Right lobe of liver (tissue), 4 donors: ENCODE measurements at regions not wholly inside any gene's neighbourhood (a gene's known extent, or its start where the extent isn't known, plus 50 kb on each side); places are given as distances from the start of the nearest gene placed in this dataset.

Experiments used
- POLR2A ChIP-seq: fragments of 450-650 bp; IDR thresholded peaks from one replicate; pipeline ENCODE4 v1.6.1; 2017; ENCODE audit warnings: antibody characterized with exemption, mild to moderate bottlenecking
- TF ChIP-seq, protein P1 (sequence below), 4 donors: fragments of 200-600 bp in 3 of 4; fragments of 450-650 bp in 1 of 4; IDR thresholded peaks; one replicate each; pipeline versions ENCODE4 v1.5.1 to v1.8.0; 2016 to 2022; ENCODE audit warnings: antibody characterized with exemption in 4 of 4, mild to moderate bottlenecking in 2 of 4
- donor health status: DM: no; HTN: no; CAD: no.
- donor health status: DM: no; HTN: no; CAD: no.
- donor health status: DM: no; HTN: yes; CAD: no.

DNA sequence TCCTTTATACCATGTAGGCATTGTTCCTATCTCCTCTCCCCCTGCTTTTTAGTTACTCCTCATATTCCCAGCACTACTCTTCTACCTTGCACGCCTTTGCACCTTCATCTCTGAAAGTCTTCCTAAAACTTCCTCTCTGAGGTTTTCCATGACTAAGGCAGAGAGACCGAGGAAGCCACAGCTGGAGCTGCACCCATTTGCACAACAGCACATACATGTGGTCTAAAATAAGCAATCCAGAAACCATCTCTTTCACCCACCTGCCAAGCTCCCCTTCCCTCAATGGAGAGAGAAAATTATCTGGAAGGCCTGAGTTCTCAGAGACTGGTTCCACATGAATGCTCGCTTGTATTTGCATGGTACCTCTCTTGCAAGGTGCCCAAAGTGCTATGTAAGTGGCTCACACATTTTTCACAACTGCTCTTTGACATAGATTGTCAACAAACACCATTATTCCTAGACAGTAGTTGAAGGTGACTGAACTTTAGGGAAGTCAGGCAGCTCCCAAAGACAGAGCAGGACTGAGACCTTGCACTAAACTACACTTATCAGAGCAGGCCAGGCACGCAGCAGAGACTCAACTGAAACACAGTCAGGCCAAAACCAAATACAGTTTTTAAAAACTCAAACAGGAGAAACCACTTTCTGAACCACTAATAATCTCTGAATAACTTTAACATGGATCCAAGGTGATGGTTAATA, 313.2 kb downstream of the TFAP2A start:
- no peak for TF ChIP-seq POLR2A
- TF ChIP-seq, protein P1, sequence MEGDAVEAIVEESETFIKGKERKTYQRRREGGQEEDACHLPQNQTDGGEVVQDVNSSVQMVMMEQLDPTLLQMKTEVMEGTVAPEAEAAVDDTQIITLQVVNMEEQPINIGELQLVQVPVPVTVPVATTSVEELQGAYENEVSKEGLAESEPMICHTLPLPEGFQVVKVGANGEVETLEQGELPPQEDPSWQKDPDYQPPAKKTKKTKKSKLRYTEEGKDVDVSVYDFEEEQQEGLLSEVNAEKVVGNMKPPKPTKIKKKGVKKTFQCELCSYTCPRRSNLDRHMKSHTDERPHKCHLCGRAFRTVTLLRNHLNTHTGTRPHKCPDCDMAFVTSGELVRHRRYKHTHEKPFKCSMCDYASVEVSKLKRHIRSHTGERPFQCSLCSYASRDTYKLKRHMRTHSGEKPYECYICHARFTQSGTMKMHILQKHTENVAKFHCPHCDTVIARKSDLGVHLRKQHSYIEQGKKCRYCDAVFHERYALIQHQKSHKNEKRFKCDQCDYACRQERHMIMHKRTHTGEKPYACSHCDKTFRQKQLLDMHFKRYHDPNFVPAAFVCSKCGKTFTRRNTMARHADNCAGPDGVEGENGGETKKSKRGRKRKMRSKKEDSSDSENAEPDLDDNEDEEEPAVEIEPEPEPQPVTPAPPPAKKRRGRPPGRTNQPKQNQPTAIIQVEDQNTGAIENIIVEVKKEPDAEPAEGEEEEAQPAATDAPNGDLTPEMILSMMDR (IDR thresholded peaks at IDR 0.05), result no peak
